ENCODE measurements at regions not wholly inside any gene's neighbourhood (a gene's known extent, or its start where the extent isn't known, plus 50 kb on each side); places are given as distances from the start of the nearest gene placed in this dataset.

GRCh38 chr17:71461498-71462169 lies 659.2 kb upstream of the SOX9 start:
- H3K79me2 ChIP-seq: no peaks in the 10 kb centered on the region
- no peak overlapping the region for H3K4me2 ChIP-seq
- H2AFZ ChIP-seq: no peak overlapping the region
- TF ChIP-seq EZH2phosphoT487 (IDR thresholded peaks at IDR 0.05; ENCODE audit: low read depth, severe bottlenecking, unreplicated experiment): no peak
- no peak for TF ChIP-seq CTCF (IDR thresholded peaks at IDR 0.05; ENCODE audit: poor library complexity)
- TF ChIP-seq EZH2 (IDR thresholded peaks at IDR 0.05; ENCODE audit: borderline replicate concordance): no peak
- H3K4me1 ChIP-seq (ENCODE audit: insufficient read depth): no peaks in the 10 kb centered on the region
- WGBS (ENCODE audit: low lambda C conversion rate, missing lambda C conversion rate): 90% methylated on average over 5 of the region's 5 CpGs
- H3K4me3 ChIP-seq: no peak overlapping the region
- H4K20me1 ChIP-seq (ENCODE audit: insufficient read depth, poor library complexity, severe bottlenecking): no peaks in the 10 kb centered on the region
- DNase-seq (ENCODE audit: low spot score): no peak
- no peaks in the 10 kb centered on the region for H3K36me3 ChIP-seq (replicated peaks; ENCODE audit: insufficient read depth, low read depth)
- H3K9me3 ChIP-seq (ENCODE audit: low read depth): no peaks in the 10 kb centered on the region
- H3K27me3 ChIP-seq: no peaks in the 10 kb centered on the region
- H3K9me2 ChIP-seq (replicated peaks; ENCODE audit: insufficient read depth): no peaks in the 10 kb centered on the region
- no peak overlapping the region for H3K27ac ChIP-seq

GRCh38 chr17:71464241-71464640 lies 656.6 kb upstream of the SOX9 start:
- H3K9me3 ChIP-seq (ENCODE audit: low read depth): no peaks in the 10 kb centered on the region
- H4K20me1 ChIP-seq (ENCODE audit: insufficient read depth, poor library complexity, severe bottlenecking): no peaks in the 10 kb centered on the region
- WGBS (ENCODE audit: low lambda C conversion rate, missing lambda C conversion rate): 91% methylated on average over 4 of the region's 4 CpGs
- H3K9me2 ChIP-seq (replicated peaks; ENCODE audit: insufficient read depth): no peaks in the 10 kb centered on the region
- H3K4me1 ChIP-seq (ENCODE audit: insufficient read depth): no peaks in the 10 kb centered on the region
- H3K4me3 ChIP-seq: no peak overlapping the region
- no peaks in the 10 kb centered on the region for H3K27me3 ChIP-seq
- H3K79me2 ChIP-seq: no peaks in the 10 kb centered on the region
- H3K36me3 ChIP-seq (replicated peaks; ENCODE audit: insufficient read depth, low read depth): no peaks in the 10 kb centered on the region
- TF ChIP-seq EZH2phosphoT487 (IDR thresholded peaks at IDR 0.05; ENCODE audit: low read depth, severe bottlenecking, unreplicated experiment): no peak
- no peak for TF ChIP-seq CTCF (IDR thresholded peaks at IDR 0.05; ENCODE audit: poor library complexity)
- TF ChIP-seq EZH2 (IDR thresholded peaks at IDR 0.05; ENCODE audit: borderline replicate concordance): no peak
- H2AFZ ChIP-seq: no peak overlapping the region
- no peak overlapping the region for H3K4me2 ChIP-seq
- no peak for DNase-seq (ENCODE audit: low spot score)
- no peak overlapping the region for H3K27ac ChIP-seq

GRCh38 chr17:71464751-71465150 lies 656.1 kb upstream of the SOX9 start:
- H2AFZ ChIP-seq: no peak overlapping the region
- H3K4me1 ChIP-seq (ENCODE audit: insufficient read depth): no peaks in the 10 kb centered on the region
- H3K27me3 ChIP-seq: no peaks in the 10 kb centered on the region
- H4K20me1 ChIP-seq (ENCODE audit: insufficient read depth, poor library complexity, severe bottlenecking): no peaks in the 10 kb centered on the region
- no peaks in the 10 kb centered on the region for H3K36me3 ChIP-seq (replicated peaks; ENCODE audit: insufficient read depth, low read depth)
- 69% methylated on average over 5 of the region's 5 CpGs for WGBS (ENCODE audit: low lambda C conversion rate, missing lambda C conversion rate)
- no peak overlapping the region for H3K27ac ChIP-seq
- no peaks in the 10 kb centered on the region for H3K9me2 ChIP-seq (replicated peaks; ENCODE audit: insufficient read depth)
- TF ChIP-seq EZH2 (IDR thresholded peaks at IDR 0.05; ENCODE audit: borderline replicate concordance) (no peak), EZH2phosphoT487 (IDR thresholded peaks at IDR 0.05; ENCODE audit: low read depth, severe bottlenecking, unreplicated experiment) (no peak), CTCF (IDR thresholded peaks at IDR 0.05; ENCODE audit: poor library complexity) (no peak)
- no peak overlapping the region for H3K4me3 ChIP-seq
- H3K4me2 ChIP-seq: no peak overlapping the region
- DNase-seq (ENCODE audit: low spot score): no peak
- no peaks in the 10 kb centered on the region for H3K79me2 ChIP-seq
- no peaks in the 10 kb centered on the region for H3K9me3 ChIP-seq (ENCODE audit: low read depth)

All from hepatocyte (in vitro differentiated cells).